GM12878 (cell line): ENCODE measurements at regions not wholly inside any gene's neighbourhood (a gene's known extent, or its start where the extent isn't known, plus 50 kb on each side); places are given as distances from the start of the nearest gene placed in this dataset.

Source experiments
- CBX3 ChIP-seq: fragments of 200-600 bp; sonication (generic); IDR thresholded peaks from 2 replicates; pipeline ENCODE4 v1.6.1; 2016; ENCODE audit warnings: low read depth, borderline replicate concordance
- DPF2 ChIP-seq: fragments of 450-650 bp; IDR thresholded peaks from 2 replicates; pipeline ENCODE4 v1.6.1; 2017; ENCODE audit warnings: mild to moderate bottlenecking
- EP300 ChIP-seq, 2 experiments: fragments of 150-350 bp in 1 of 2; IDR thresholded peaks; 2 replicates each; pipeline ENCODE4 v1.6.1; 2011 to 2012; ENCODE audit warnings: low read depth in 2 of 2, low read length in 2 of 2, borderline replicate concordance in 1 of 2, improper control_type of control experiment in 1 of 2, inconsistent platforms in 1 of 2; ENCODE audit not compliant: control insufficient read depth in 1 of 2
- HCFC1 ChIP-seq: fragments of 150-350 bp; IDR thresholded peaks from 2 replicates; pipeline ENCODE4 v1.6.1; 2014; ENCODE audit warnings: low read length
- POLR2A ChIP-seq: IDR thresholded peaks from 2 replicates; pipeline ENCODE4 v1.6.1; 2011; ENCODE audit warnings: low read depth, mild to moderate bottlenecking, low read length
- RCOR1 ChIP-seq: conservative IDR thresholded peaks from 2 replicates; pipeline ENCODE4 v1.6.1; 2012; ENCODE audit warnings: low read depth, low read length, improper control_type of control experiment
- SP1 ChIP-seq: IDR thresholded peaks from one replicate; pipeline ENCODE4 v1.6.1; 2011; ENCODE audit warnings: low read depth, low read length
- TCF12 ChIP-seq: IDR thresholded peaks from 2 replicates; pipeline ENCODE4 v1.6.1; 2011; ENCODE audit warnings: low read depth, mild to moderate bottlenecking, low read length
- ZNF24 ChIP-seq: fragments of 450-650 bp; IDR thresholded peaks from 2 replicates; pipeline ENCODE4 v1.6.1; 2017; ENCODE audit warnings: antibody characterized with exemption, mild to moderate bottlenecking
- TF ChIP-seq, protein P1 (sequence below), 3 experiments: IDR thresholded peaks in 2 of 3; conservative IDR thresholded peaks in 1 of 3; 2 replicates each; pipeline ENCODE4 v1.5.1; 2011; ENCODE audit warnings: low read depth in 3 of 3, low read length in 3 of 3, mild to moderate bottlenecking in 3 of 3, control low read depth in 2 of 3, moderate library complexity in 2 of 3, inconsistent platforms in 1 of 3, mixed read lengths in 1 of 3; ENCODE audit not compliant: control insufficient read depth in 2 of 3, insufficient read depth in 1 of 3; ENCODE audit errors: extremely low read depth in 1 of 3
- TF ChIP-seq, protein P2 (sequence below): fragments of 450-650 bp; IDR thresholded peaks from 2 replicates; pipeline ENCODE4 v1.6.1; 2014; ENCODE audit warnings: mild to moderate bottlenecking
- TF ChIP-seq, protein P3 (sequence below): fragments of 450-650 bp; IDR thresholded peaks from 2 replicates; pipeline ENCODE4 v1.6.1; 2017; ENCODE audit warnings: mild to moderate bottlenecking, moderate library complexity

DNA sequence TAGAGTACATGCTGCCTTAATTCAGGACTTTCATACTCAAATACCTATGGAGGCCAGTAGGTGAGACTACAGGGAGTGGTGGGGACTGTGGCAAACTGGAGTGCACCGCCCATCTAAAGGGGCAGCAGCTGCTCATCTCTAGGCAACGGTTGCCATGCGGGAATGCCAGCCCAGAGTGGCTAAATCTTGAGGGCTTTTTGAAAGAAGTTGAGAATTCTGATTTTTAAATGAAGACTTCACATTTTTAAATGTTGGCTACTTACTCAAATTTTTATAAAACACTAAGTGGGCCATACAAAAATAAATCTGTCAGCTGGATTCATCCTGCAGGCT is 90.8 kb upstream of the PRR23E start:
- TF ChIP-seq, protein P1, sequence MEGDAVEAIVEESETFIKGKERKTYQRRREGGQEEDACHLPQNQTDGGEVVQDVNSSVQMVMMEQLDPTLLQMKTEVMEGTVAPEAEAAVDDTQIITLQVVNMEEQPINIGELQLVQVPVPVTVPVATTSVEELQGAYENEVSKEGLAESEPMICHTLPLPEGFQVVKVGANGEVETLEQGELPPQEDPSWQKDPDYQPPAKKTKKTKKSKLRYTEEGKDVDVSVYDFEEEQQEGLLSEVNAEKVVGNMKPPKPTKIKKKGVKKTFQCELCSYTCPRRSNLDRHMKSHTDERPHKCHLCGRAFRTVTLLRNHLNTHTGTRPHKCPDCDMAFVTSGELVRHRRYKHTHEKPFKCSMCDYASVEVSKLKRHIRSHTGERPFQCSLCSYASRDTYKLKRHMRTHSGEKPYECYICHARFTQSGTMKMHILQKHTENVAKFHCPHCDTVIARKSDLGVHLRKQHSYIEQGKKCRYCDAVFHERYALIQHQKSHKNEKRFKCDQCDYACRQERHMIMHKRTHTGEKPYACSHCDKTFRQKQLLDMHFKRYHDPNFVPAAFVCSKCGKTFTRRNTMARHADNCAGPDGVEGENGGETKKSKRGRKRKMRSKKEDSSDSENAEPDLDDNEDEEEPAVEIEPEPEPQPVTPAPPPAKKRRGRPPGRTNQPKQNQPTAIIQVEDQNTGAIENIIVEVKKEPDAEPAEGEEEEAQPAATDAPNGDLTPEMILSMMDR (IDR thresholded peaks at IDR 0.05 in 2 of 3, conservative IDR thresholded peaks at IDR 0.05 in 1 of 3; ENCODE audit: control insufficient read depth in 2 of 3, extremely low read depth in 1 of 3, insufficient read depth in 1 of 3, low read depth in 3 of 3, low read length in 3 of 3), result no peak
- TF ChIP-seq RCOR1, result no peak
- TF ChIP-seq, protein P2, sequence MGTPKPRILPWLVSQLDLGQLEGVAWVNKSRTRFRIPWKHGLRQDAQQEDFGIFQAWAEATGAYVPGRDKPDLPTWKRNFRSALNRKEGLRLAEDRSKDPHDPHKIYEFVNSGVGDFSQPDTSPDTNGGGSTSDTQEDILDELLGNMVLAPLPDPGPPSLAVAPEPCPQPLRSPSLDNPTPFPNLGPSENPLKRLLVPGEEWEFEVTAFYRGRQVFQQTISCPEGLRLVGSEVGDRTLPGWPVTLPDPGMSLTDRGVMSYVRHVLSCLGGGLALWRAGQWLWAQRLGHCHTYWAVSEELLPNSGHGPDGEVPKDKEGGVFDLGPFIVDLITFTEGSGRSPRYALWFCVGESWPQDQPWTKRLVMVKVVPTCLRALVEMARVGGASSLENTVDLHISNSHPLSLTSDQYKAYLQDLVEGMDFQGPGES, result no peak
- no peak for TF ChIP-seq SP1
- no peak for TF ChIP-seq TCF12
- TF ChIP-seq EP300 (IDR thresholded peaks at IDR 0.05; ENCODE audit: borderline replicate concordance in 1 of 2, control insufficient read depth in 1 of 2, low read depth in 2 of 2, low read length in 2 of 2), result no peak
- no peak for TF ChIP-seq CBX3
- TF ChIP-seq POLR2A, result no peak
- no peak for TF ChIP-seq DPF2
- TF ChIP-seq, protein P3, sequence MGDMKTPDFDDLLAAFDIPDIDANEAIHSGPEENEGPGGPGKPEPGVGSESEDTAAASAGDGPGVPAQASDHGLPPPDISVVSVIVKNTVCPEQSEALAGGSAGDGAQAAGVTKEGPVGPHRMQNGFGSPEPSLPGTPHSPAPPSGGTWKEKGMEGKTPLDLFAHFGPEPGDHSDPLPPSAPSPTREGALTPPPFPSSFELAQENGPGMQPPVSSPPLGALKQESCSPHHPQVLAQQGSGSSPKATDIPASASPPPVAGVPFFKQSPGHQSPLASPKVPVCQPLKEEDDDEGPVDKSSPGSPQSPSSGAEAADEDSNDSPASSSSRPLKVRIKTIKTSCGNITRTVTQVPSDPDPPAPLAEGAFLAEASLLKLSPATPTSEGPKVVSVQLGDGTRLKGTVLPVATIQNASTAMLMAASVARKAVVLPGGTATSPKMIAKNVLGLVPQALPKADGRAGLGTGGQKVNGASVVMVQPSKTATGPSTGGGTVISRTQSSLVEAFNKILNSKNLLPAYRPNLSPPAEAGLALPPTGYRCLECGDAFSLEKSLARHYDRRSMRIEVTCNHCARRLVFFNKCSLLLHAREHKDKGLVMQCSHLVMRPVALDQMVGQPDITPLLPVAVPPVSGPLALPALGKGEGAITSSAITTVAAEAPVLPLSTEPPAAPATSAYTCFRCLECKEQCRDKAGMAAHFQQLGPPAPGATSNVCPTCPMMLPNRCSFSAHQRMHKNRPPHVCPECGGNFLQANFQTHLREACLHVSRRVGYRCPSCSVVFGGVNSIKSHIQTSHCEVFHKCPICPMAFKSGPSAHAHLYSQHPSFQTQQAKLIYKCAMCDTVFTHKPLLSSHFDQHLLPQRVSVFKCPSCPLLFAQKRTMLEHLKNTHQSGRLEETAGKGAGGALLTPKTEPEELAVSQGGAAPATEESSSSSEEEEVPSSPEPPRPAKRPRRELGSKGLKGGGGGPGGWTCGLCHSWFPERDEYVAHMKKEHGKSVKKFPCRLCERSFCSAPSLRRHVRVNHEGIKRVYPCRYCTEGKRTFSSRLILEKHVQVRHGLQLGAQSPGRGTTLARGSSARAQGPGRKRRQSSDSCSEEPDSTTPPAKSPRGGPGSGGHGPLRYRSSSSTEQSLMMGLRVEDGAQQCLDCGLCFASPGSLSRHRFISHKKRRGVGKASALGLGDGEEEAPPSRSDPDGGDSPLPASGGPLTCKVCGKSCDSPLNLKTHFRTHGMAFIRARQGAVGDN, result no peak
- TF ChIP-seq HCFC1, result no peak
- no peak for TF ChIP-seq ZNF24
